ENCODE measurements at regions not wholly inside any gene's neighbourhood (a gene's known extent, or its start where the extent isn't known, plus 50 kb on each side); places are given as distances from the start of the nearest gene placed in this dataset.
"Not testable (repeated sequence)": the region's sequence is repeated elsewhere in the genome, so short reads cannot be mapped to it uniquely, and the experiment has no call there.

GRCh38 chr18:35827275-35827902, 145.1 kb upstream of the RMP24 start:
- no peak for DNase-seq (ENCODE audit: low read depth)

- DNase-seq (ENCODE audit: low read depth) = no peak
Observed at GRCh38 chr18:35827903-35828275, 144.6 kb upstream of the RMP24 start.

GRCh38 chr18:35828591-35828990, 143.9 kb upstream of the RMP24 start:
- no peak for DNase-seq (ENCODE audit: low read depth)

GRCh38 chr18:35835366-35835765, 137.1 kb upstream of the RMP24 start:
- no peak for DNase-seq (ENCODE audit: low read depth)

- no peak for DNase-seq (ENCODE audit: low read depth)
Observed at GRCh38 chr18:35835833-35836232, 136.6 kb upstream of the RMP24 start.

GRCh38 chr18:35836932-35837331, 135.5 kb upstream of the RMP24 start:
- no peak for DNase-seq (ENCODE audit: low read depth)

GRCh38 chr18:35837922-35838496, 134.5 kb upstream of the RMP24 start:
- no peak for DNase-seq (ENCODE audit: low read depth)

GRCh38 chr18:35841283-35841682, 131.2 kb upstream of the RMP24 start:
- no peak for DNase-seq (ENCODE audit: low read depth)

GRCh38 chr18:35842536-35842935, 129.9 kb upstream of the RMP24 start:
- DNase-seq (ENCODE audit: low read depth) = no peak

GRCh38 chr18:35848321-35848720, 124.2 kb upstream of the RMP24 start:
- DNase-seq (ENCODE audit: low read depth) = not testable (repeated sequence)

GRCh38 chr18:35849241-35849640, 123.2 kb upstream of the RMP24 start:
- DNase-seq (ENCODE audit: low read depth) = not testable (repeated sequence)

- no peak for DNase-seq (ENCODE audit: low read depth)
Observed at GRCh38 chr18:35851286-35851970, 121.1 kb upstream of the RMP24 start.

- no peak for DNase-seq (ENCODE audit: low read depth)
Observed at GRCh38 chr18:35852786-35853185, 119.7 kb upstream of the RMP24 start.

- DNase-seq (ENCODE audit: low read depth) = no peak
Observed at GRCh38 chr18:35854095-35854494, 118.4 kb upstream of the RMP24 start.

GRCh38 chr18:35856178-35856577, 116.3 kb upstream of the RMP24 start:
- DNase-seq (ENCODE audit: low read depth) = no peak

GRCh38 chr18:35856721-35857120, 115.8 kb upstream of the RMP24 start:
- DNase-seq (ENCODE audit: low read depth) = not testable (repeated sequence)

- not testable (repeated sequence) for DNase-seq (ENCODE audit: low read depth)
Observed at GRCh38 chr18:35857581-35857980, 114.9 kb upstream of the RMP24 start.

- peak; percentile 35 for DNase-seq (ENCODE audit: low read depth)
Observed at GRCh38 chr18:35861367-35862118, 110.9 kb upstream of the RMP24 start.

GRCh38 chr18:35862119-35862640, 110.3 kb upstream of the RMP24 start:
- peak; percentile 6 for DNase-seq (ENCODE audit: low read depth)

GRCh38 chr18:35864916-35865315, 107.6 kb upstream of the RMP24 start:
- DNase-seq (ENCODE audit: low read depth) = no peak

GRCh38 chr18:35868915-35869314, 103.6 kb upstream of the RMP24 start:
- DNase-seq (ENCODE audit: low read depth) = no peak

GRCh38 chr18:35871337-35871736, 101.1 kb upstream of the RMP24 start:
- no peak for DNase-seq (ENCODE audit: low read depth)

- DNase-seq (ENCODE audit: low read depth) = no peak
Observed at GRCh38 chr18:35875566-35875965, 96.9 kb upstream of the RMP24 start.
